Activated naive CD4-positive, alpha-beta T cell treated with anti-CD3 and anti-CD28 coated beads, Interleukin-2, amount 50 U/mL, for 24 hours (primary cell): ENCODE measurements at regions not wholly inside any gene's neighbourhood (a gene's known extent, or its start where the extent isn't known, plus 50 kb on each side); places are given as distances from the start of the nearest gene placed in this dataset.

ENCODE experiments used
- H3K27ac Mint-ChIP-seq: one replicate; pipeline ENCODE4 v1.8.0; 2021; ENCODE audit warnings: mild to moderate bottlenecking, mixed read lengths
- H3K27me3 Mint-ChIP-seq: one replicate; pipeline ENCODE4 v1.8.0; 2021; ENCODE audit warnings: mixed read lengths
- H3K36me3 Mint-ChIP-seq: one replicate; pipeline ENCODE4 v1.8.0; 2021; ENCODE audit warnings: mixed read lengths
- H3K4me1 Mint-ChIP-seq: one replicate; pipeline ENCODE4 v1.8.0; 2021; ENCODE audit warnings: mixed read lengths
- H3K4me3 Mint-ChIP-seq: one replicate; pipeline ENCODE4 v1.8.0; 2021; ENCODE audit warnings: mild to moderate bottlenecking, mixed read lengths
- H3K9me3 Mint-ChIP-seq: one replicate; pipeline ENCODE4 v1.8.0; 2021; ENCODE audit warnings: mixed read lengths

DNA sequence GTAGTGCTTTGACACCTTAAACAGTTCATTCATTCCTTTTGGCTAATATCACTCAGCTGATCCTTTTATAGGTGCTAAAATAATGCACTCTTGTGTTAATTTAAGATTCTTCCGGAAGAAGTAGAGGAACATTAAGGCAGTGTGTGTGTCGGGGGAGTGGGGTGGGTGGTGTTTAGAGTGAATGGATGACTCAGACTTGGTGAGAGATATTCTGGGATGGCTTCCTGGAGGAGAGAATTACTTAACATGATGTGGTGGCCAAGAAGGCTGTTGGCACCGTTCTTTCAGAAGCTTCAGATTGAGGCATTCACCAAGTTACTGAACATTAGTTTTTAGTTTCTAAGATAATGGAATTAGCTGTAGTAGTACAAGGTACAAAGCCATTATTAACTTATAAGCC is 125.6 kb upstream of the ROPN1 start:
- Mint-ChIP-seq H3K4me1 (no peaks in the 10 kb centered on the region), H3K27me3 (peaks cover 1% of the 10 kb centered on the region), H3K4me3 (no peak overlapping the region), H3K27ac (no peak overlapping the region), H3K9me3 (no peaks in the 10 kb centered on the region), H3K36me3 (no peaks in the 10 kb centered on the region)

DNA sequence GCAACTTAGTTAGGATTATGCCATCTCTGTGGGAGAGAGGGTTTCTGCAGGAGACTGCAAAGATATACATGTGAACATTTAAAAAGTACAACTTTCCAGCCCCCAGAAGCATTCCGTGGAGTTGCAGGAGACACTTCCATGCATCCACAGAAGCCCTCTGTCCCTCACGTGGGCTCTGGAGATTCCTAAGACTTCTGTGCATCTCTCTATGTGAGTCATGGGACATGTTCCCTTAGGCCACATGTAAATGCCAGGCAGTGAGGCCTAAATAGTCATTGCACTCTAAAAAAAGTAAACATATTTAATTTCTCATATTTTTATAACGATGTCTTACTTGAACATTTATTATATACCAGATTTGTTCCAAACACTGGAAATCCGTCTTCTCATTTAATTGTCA is 126.5 kb upstream of the ROPN1 start:
- H3K9me3 Mint-ChIP-seq = no peaks in the 10 kb centered on the region
- peaks cover 1% of the 10 kb centered on the region for H3K27me3 Mint-ChIP-seq
- H3K27ac Mint-ChIP-seq = no peak overlapping the region
- no peaks in the 10 kb centered on the region for H3K36me3 Mint-ChIP-seq
- H3K4me1 Mint-ChIP-seq = no peaks in the 10 kb centered on the region
- H3K4me3 Mint-ChIP-seq = no peak overlapping the region

DNA sequence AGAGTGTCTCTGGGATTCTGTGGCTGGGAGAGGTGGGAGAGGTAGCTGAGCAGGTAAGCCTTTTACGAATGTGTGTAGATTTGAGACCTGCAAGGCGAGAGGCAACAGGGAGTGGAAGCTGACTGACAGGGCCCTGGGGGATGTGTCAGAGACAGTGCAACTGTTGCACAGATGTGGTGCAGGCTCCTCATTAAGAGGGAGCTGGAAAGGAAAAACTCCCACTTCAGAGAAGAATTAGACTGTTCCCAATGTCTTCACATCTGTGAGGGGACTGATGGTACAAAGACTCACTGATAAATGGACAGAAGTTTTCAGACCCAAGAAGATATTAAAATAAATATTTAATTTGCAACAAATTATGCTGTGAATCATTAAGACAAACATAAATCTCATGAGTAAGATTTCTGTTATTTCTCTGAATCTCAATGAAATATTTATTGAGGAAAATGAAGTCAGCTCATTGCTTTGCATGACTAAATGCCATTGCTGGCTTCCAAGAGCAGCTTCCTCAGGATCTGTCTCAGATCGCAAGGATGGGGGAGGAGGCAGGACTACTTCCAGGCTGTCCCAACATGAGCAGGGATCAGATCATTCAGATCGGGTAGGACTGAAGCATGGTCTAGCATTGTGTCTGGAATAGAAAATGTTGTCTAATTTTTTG is 127.3 kb upstream of the ROPN1 start:
- H3K27ac Mint-ChIP-seq = no peak overlapping the region
- no peak overlapping the region for H3K4me3 Mint-ChIP-seq
- peaks cover 1% of the 10 kb centered on the region for H3K27me3 Mint-ChIP-seq
- no peaks in the 10 kb centered on the region for H3K9me3 Mint-ChIP-seq
- no peaks in the 10 kb centered on the region for H3K36me3 Mint-ChIP-seq
- H3K4me1 Mint-ChIP-seq = no peaks in the 10 kb centered on the region

DNA sequence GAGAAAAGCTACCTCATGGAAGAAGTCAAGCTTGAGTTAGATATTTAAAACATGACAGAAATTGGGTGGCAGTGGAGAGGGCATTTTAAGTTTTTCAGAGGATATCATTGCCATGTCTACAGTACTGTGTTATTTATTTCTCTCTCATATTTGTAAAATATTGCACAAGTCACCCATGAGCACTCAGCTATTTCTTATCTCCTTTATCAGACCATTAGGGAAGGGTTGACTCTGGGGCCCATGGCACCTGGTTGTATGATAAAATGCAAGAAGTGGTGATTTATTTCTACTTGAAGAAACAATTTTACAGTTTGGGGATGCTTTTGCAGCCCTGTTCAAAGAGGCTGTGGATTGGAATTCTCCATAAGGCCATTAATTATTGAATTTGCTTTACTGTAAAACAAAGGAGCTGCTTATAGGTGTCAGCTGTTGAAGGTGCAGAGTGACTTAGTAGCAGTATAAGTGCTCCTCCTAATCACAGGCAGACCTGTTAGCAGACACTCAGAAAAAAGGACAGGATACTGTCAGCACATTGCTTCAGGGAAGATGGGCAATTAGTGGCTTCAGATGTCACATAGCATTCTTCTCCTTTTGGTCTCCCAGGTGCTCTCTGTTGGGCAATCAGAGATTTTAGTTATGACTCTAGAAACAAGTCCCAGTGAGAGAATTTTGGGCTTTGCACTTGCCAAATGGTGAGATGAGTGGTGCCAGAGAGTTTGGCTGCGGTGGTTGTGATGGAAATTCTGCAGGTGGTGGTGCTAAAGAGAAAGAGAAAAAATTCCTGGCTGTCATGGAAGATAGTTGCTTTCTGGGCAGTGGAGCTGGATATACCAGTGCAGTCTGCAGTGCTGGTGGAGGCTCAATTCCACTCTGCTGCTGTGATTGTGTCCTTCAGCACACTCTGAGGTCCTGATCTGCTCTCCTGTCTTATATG is 129.7 kb upstream of the ROPN1 start:
- Mint-ChIP-seq H3K4me3 (no peak overlapping the region), H3K36me3 (no peaks in the 10 kb centered on the region), H3K27me3 (peaks cover 1% of the 10 kb centered on the region), H3K9me3 (no peaks in the 10 kb centered on the region), H3K27ac (no peak overlapping the region), H3K4me1 (no peaks in the 10 kb centered on the region)

DNA sequence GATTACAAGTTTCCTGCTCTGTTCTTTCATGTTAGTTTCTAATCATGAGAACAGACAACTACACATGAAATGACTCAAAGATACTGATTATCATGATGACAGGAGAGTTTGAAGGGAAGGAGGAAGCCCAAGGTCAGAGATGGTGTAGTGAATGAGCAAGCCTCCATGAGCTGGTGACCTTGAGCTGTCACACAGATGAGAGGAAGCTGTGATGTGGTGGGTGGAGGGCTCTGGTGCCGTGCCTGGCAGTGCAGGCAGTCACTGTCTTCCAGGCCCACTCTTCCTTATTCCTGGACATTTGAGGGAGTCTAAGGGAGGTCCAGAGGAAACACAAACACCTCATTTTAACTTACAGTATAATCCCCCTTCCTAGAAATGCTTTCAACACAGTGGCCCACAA is 133.4 kb upstream of the ROPN1 start:
- Mint-ChIP-seq H3K9me3 (no peaks in the 10 kb centered on the region), H3K27ac (no peak overlapping the region), H3K27me3 (peaks cover 8% of the 10 kb centered on the region), H3K4me1 (no peaks in the 10 kb centered on the region), H3K4me3 (no peak overlapping the region), H3K36me3 (no peaks in the 10 kb centered on the region)

DNA sequence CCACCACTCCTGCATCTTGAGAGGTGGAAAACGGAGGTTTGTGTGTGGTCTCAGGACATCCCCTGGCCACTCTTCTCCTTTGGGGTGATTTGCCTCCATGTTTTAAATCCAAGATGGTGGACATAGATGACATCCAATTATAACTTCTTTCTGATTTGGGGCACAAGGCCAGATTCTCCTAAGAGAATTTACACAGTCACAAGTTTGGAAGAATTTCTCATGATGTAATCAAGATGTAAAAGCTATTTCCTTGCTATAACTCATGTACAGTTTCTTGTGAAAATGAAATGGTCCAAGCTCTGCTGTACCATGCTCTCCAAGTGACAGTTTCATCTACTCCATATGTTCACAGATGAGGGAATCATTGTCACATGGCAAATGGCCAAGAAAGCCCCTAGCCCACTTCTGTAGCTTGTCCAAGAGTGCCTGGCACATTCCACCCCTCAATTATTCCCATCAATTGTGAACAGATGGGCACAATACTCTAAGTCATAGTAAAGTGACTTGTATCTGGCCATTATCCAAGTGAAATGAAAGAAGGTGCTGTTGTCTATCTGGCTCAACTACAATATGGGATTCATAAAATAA is 134.6 kb upstream of the ROPN1 start:
- H3K36me3 Mint-ChIP-seq = no peaks in the 10 kb centered on the region
- no peak overlapping the region for H3K4me3 Mint-ChIP-seq
- no peak overlapping the region for H3K27ac Mint-ChIP-seq
- no peaks in the 10 kb centered on the region for H3K9me3 Mint-ChIP-seq
- peaks cover 14% of the 10 kb centered on the region for H3K27me3 Mint-ChIP-seq
- H3K4me1 Mint-ChIP-seq = no peaks in the 10 kb centered on the region

DNA sequence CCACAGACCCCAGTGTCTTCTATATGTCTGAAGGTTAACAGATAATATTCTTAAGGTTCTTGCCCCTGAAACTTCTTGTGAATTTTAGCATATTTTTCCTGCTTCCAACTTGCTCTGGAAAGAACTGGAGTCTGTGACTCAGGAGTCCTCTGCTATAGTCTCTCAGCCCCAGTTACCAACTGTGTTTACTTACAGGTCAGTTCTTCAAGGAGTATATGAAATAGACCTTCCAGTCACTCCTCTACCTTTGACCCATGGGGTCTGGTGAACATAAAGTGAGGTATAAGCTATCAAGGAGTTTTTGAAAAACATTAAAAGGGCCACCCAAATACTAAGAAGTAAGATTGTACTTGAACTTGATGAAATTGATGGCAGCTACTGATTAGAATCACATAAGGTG is 139.2 kb upstream of the ROPN1 start:
- H3K27me3 Mint-ChIP-seq = peaks cover 25% of the 10 kb centered on the region
- H3K4me1 Mint-ChIP-seq = no peaks in the 10 kb centered on the region
- no peak overlapping the region for H3K4me3 Mint-ChIP-seq
- H3K36me3 Mint-ChIP-seq = no peaks in the 10 kb centered on the region
- no peak overlapping the region for H3K27ac Mint-ChIP-seq
- H3K9me3 Mint-ChIP-seq = no peaks in the 10 kb centered on the region

DNA sequence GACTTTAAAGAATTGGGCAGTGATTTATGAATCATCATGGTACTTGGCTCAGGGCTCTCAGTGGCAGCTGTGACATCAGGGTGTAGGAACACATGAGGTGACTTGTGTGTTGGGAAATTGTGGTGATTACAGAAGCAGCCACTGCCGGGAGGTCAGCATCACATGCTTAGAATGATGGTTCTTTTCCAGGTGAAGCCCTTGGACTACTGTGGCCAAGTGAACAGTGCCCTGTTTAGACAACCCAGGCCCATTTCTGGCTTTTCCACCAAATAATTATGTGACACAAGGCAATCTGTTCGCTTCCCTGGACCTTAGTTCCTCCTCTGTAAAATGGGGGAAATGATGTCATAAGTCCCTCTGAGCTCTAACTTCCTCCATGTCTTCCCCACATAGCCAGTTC is 139.7 kb upstream of the ROPN1 start:
- H3K4me1 Mint-ChIP-seq = no peaks in the 10 kb centered on the region
- H3K9me3 Mint-ChIP-seq = no peaks in the 10 kb centered on the region
- no peak overlapping the region for H3K27ac Mint-ChIP-seq
- H3K27me3 Mint-ChIP-seq = peaks cover 25% of the 10 kb centered on the region
- H3K36me3 Mint-ChIP-seq = no peaks in the 10 kb centered on the region
- no peak overlapping the region for H3K4me3 Mint-ChIP-seq

DNA sequence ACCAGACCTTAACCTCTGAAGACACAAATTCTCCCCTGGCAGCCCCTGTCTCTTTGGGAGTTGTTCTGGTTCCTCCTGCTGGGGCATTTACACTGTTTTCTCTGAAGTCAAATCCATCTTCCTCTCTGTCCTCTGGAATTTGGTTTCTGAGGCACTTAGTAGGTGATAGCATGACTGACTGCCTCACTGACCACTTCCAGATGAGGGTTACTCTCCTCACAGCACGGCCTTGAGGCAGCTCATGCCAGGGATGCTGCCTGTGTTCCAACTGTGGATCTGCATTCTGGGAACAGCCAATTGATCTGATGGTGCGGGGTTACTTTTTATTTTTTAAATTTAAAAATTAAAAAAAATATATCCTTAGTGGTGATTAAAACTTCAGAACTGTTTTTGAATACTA is 140.9 kb upstream of the ROPN1 start:
- Mint-ChIP-seq H3K27me3 (peaks cover 24% of the 10 kb centered on the region), H3K4me1 (no peaks in the 10 kb centered on the region), H3K27ac (no peak overlapping the region), H3K9me3 (no peaks in the 10 kb centered on the region), H3K4me3 (no peak overlapping the region), H3K36me3 (no peaks in the 10 kb centered on the region)

DNA sequence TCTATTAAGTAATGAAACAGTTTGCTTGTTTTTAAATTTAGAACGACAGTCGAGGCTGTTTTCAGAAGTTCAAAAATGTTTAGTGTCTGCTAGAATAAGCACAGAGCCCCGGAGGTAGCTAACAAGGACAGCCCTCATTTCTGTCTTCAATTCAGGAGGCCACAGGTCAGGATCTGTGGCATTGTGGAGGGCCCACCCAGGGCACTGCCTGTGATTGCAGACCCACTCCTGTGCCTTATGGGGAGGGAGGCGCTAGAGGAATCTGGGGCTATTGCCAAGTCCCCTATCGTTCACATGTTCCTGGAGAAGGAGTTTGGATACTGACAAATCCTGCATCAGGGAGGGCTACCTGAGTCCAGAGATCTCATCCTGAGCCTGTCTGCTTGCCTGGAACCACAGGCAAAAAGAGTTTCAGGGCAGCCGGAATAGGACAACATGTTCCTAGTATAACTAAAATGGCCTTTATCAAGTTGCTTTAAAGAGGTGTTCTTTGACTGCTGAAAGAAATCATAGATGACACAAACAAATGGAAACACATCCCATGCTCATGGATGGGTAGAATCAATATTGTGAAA is 141.5 kb upstream of the ROPN1 start:
- Mint-ChIP-seq H3K27ac (no peak overlapping the region), H3K27me3 (peaks cover 23% of the 10 kb centered on the region), H3K4me3 (no peak overlapping the region), H3K9me3 (no peaks in the 10 kb centered on the region), H3K36me3 (no peaks in the 10 kb centered on the region), H3K4me1 (no peaks in the 10 kb centered on the region)

DNA sequence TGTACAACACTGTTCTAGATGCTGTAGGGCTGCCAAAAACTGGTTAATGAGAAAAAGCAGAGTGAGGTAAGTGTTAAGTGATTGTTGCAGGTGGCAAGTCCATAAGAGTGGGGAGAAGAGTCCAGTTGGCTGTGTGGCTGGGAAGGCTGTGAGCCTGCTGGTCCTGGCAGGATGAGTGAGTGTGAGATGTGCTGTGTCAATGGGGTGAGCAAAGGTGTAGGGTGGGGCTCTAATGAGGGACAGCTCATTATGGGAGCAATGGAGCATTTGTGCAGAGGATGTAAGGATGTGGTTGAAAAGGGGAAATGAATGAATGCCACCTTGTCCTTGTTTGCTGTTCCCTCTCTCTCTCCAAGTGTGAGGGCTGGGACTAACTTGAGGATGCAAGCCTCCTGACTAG is 145.3 kb upstream of the ROPN1 start:
- Mint-ChIP-seq H3K36me3 (no peaks in the 10 kb centered on the region), H3K9me3 (no peaks in the 10 kb centered on the region), H3K4me3 (no peak overlapping the region), H3K4me1 (no peaks in the 10 kb centered on the region), H3K27me3 (peaks cover 7% of the 10 kb centered on the region), H3K27ac (no peak overlapping the region)

DNA sequence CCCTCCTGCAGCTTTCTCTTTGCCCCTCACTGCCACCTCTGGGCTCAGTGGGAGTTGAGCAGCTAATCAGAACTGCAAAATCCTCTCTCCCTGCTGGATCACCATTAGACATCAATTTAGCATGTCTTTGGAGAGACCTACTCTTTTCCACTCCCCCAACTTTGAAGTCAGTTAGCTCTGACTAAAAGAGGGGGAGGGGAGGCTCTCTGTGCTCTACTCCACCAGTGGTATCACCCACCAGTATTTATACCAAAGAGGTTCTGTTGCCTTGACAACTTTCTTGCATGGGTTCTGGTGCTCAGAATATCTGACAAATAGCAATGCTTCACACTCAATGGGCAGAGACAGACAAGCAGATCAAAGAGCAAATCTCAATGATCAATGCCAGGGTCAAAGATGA is 146.2 kb upstream of the ROPN1 start:
- Mint-ChIP-seq H3K27me3 (peaks cover 5% of the 10 kb centered on the region), H3K9me3 (no peaks in the 10 kb centered on the region), H3K4me3 (no peak overlapping the region), H3K4me1 (no peaks in the 10 kb centered on the region), H3K36me3 (no peaks in the 10 kb centered on the region), H3K27ac (no peak overlapping the region)

DNA sequence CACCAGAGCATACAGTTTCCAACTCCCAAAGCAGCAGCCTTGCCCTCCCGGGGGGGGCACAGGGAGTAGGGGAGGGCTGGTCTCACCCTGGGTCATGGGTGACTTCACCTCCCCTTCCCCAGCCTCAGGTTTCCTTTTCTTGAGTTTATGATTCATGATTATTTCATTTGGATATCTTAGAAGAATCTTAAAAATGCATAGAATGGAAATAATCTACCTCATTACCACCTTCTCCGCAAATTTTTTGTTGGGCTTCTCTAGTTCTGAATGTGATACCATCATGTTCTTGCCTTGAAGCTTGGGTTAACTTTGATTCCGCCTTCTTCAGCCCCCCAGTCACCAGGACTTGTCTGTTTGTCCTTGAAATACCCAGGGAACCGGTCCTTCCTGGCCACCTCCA is 148.8 kb upstream of the ROPN1 start:
- Mint-ChIP-seq H3K27ac (no peak overlapping the region), H3K9me3 (no peaks in the 10 kb centered on the region), H3K27me3 (peaks cover 4% of the 10 kb centered on the region), H3K36me3 (no peaks in the 10 kb centered on the region), H3K4me3 (no peak overlapping the region), H3K4me1 (no peaks in the 10 kb centered on the region)

DNA sequence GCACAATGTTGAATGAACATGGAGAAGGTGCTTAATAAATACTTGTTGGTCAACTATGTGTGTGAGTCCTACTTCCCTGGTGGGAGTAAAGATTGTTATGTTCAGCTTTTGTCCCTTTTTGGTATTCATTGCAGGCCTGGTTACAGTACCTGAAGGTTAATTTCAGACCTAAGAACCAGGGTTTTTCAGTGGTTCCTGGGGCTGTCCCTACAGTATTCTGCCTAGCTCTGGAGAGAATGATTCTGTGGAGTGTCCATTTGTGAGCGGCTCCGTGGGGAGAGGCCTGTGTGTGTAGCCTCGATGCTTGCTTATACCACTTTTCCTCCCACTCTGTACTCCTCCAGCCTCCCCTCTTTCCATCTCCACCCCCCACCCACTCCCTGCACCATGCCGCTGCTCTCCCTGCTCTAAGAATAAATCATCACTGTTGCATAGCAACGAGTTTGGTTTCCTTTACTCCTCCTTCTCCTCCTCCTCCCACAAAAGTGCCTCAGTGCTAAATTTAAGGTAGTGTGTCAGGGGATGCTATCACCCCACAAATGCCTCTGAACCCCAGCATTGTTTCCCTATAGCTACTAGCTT is 150.6 kb upstream of the ROPN1 start:
- Mint-ChIP-seq H3K9me3 (no peaks in the 10 kb centered on the region), H3K4me3 (no peak overlapping the region), H3K36me3 (no peaks in the 10 kb centered on the region), H3K27me3 (peaks cover 6% of the 10 kb centered on the region), H3K4me1 (no peaks in the 10 kb centered on the region), H3K27ac (no peak overlapping the region)

DNA sequence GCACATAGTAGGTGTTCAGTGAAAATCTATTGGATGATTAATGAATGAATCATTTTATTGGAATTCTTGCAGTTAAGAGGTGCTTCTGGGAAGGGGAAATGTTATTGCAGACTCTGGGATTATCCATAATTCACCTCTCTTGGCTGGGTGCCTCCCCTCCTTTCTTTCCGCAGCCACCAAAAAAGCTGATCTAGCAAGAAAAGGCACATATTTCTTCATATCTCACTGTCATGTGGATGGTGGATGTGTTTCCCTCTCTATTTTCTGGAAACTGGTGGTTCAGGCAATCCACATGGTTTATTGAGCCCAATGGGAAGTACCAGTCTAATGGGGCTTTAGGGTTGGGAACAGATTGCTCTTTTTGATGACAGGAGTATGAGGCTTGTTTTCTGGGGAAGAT is 151.1 kb upstream of the ROPN1 start:
- no peaks in the 10 kb centered on the region for H3K9me3 Mint-ChIP-seq
- H3K4me3 Mint-ChIP-seq = no peak overlapping the region
- peaks cover 6% of the 10 kb centered on the region for H3K27me3 Mint-ChIP-seq
- H3K27ac Mint-ChIP-seq = no peak overlapping the region
- H3K4me1 Mint-ChIP-seq = no peaks in the 10 kb centered on the region
- no peaks in the 10 kb centered on the region for H3K36me3 Mint-ChIP-seq
